ENCODE measurements at regions not wholly inside any gene's neighbourhood (a gene's known extent, or its start where the extent isn't known, plus 50 kb on each side); places are given as distances from the start of the nearest gene placed in this dataset.

- Histone ChIP-seq H3K27ac (no peak overlapping the region), H3K27me3 (replicated peaks) (no peaks in the 10 kb centered on the region), H3K4me3 (ENCODE audit: low read depth, low read length) (no peak overlapping the region), H3K36me3 (replicated peaks) (no peaks in the 10 kb centered on the region)
- TF ChIP-seq, protein P1, sequence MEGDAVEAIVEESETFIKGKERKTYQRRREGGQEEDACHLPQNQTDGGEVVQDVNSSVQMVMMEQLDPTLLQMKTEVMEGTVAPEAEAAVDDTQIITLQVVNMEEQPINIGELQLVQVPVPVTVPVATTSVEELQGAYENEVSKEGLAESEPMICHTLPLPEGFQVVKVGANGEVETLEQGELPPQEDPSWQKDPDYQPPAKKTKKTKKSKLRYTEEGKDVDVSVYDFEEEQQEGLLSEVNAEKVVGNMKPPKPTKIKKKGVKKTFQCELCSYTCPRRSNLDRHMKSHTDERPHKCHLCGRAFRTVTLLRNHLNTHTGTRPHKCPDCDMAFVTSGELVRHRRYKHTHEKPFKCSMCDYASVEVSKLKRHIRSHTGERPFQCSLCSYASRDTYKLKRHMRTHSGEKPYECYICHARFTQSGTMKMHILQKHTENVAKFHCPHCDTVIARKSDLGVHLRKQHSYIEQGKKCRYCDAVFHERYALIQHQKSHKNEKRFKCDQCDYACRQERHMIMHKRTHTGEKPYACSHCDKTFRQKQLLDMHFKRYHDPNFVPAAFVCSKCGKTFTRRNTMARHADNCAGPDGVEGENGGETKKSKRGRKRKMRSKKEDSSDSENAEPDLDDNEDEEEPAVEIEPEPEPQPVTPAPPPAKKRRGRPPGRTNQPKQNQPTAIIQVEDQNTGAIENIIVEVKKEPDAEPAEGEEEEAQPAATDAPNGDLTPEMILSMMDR (IDR thresholded peaks at IDR 0.05; ENCODE audit: low read depth, low read length, missing control alignments): no peak
- DNase-seq: no peak
- in situ Hi-C loops (cut with HindIII; ENCODE audit: low pct_ligation_motif_present, low sequenced_read_pairs): no loop called here
Observed at GRCh38 chr2:16334886-16335603, 330.6 kb downstream of the CYRIA start.

GRCh38 chr2:16334366-16334765 is 331.3 kb downstream of the CYRIA start:
- in situ Hi-C loops (cut with HindIII; ENCODE audit: low pct_ligation_motif_present, low sequenced_read_pairs): no loop called here
- Histone ChIP-seq H3K27me3 (replicated peaks) (no peaks in the 10 kb centered on the region), H3K4me3 (ENCODE audit: low read depth, low read length) (no peak overlapping the region), H3K27ac (no peak overlapping the region), H3K36me3 (replicated peaks) (no peaks in the 10 kb centered on the region)
- no peak for DNase-seq
- TF ChIP-seq, protein P1 (IDR thresholded peaks at IDR 0.05; ENCODE audit: low read depth, low read length, missing control alignments): no peak

- in situ Hi-C loops (cut with HindIII; ENCODE audit: low pct_ligation_motif_present, low sequenced_read_pairs): no loop called here
- DNase-seq: no peak
- H3K36me3 ChIP-seq (replicated peaks): no peaks in the 10 kb centered on the region
- TF ChIP-seq, protein P1 (IDR thresholded peaks at IDR 0.05; ENCODE audit: low read depth, low read length, missing control alignments): no peak
- H3K4me3 ChIP-seq (ENCODE audit: low read depth, low read length): no peak overlapping the region
- no peaks in the 10 kb centered on the region for H3K27me3 ChIP-seq (replicated peaks)
- H3K27ac ChIP-seq: no peak overlapping the region
Observed at GRCh38 chr2:16333681-16334080, 332.0 kb downstream of the CYRIA start.

DNA sequence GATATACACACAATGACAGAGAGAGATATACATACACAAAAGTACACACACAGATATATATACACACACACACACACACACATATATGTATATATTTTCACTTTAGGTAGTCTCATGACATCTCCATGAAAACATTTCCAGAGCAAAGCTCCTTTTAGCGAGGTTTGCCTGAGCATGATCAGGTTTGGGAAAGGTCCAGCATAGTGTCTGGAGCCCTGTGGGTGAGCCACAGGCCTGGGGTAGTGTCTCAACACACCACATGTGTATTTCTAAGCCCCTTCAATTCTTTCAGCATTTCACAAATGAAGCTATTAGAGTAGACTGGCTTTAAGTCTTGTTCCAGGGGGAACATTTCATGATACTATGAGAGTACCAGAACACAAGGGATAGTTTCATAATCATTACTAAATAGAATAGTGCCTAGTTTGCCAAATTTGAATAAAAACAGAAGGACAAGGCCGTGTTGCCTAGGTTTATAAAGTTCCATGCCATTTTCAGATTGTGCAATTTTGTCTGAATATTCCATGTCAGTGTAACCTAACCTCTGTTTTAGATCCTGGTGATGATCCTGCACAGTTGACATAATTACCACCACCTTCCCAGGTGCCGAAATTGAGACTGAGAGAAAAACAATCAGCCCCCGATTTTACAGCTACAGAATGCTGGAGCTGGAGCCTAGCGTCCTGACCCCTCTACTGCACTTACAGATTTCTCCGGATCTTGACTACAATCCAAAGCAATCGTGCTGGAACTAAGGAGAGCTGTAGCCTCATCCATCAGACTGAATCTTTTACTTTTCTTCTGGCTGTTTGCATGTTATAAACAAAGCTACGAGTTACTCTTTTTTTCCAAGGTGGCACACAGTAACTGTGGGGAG is 332.7 kb downstream of the CYRIA start:
- no peak overlapping the region for H3K4me3 ChIP-seq (ENCODE audit: low read depth, low read length)
- in situ Hi-C loops (cut with HindIII; ENCODE audit: low pct_ligation_motif_present, low sequenced_read_pairs): no loop called here
- DNase-seq: no peak

DNA sequence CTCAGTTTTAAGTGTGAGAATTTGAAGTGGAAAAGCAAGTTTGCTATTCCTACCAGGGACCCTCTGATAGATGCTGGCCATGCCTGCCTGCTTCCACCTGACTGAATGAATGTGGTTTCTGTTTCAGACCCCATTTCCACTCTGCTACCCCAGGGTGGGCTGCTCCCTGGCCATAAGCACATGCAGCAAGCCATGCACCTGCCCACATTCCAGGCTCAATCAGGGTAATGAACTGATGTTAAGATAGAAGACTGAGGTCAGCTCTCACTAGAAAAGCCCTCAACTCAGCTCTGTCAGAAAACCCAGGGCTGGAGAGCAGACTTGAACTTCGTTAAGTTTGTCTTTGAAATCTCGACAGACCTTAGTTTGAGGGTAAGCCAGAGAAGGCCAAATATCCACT is 333.9 kb downstream of the CYRIA start:
- TF ChIP-seq, protein P1 (IDR thresholded peaks at IDR 0.05; ENCODE audit: low read depth, low read length, missing control alignments): no peak
- in situ Hi-C loops (cut with HindIII; ENCODE audit: low pct_ligation_motif_present, low sequenced_read_pairs): no loop called here
- no peak overlapping the region for H3K4me3 ChIP-seq (ENCODE audit: low read depth, low read length)
- DNase-seq: no peak
- no peaks in the 10 kb centered on the region for H3K27me3 ChIP-seq (replicated peaks)
- no peaks in the 10 kb centered on the region for H3K36me3 ChIP-seq (replicated peaks)
- no peak overlapping the region for H3K27ac ChIP-seq

More for the DNA sequence above, 332.7 kb downstream of the CYRIA start:
- Histone ChIP-seq H3K27ac (no peak overlapping the region), H3K36me3 (replicated peaks) (no peaks in the 10 kb centered on the region), H3K27me3 (replicated peaks) (no peaks in the 10 kb centered on the region)
- TF ChIP-seq, protein P1 (IDR thresholded peaks at IDR 0.05; ENCODE audit: low read depth, low read length, missing control alignments): no peak

All from brain microvascular endothelial cell (primary cell).